HG03378 (cell line): ENCODE measurements at regions not wholly inside any gene's neighbourhood (a gene's known extent, or its start where the extent isn't known, plus 50 kb on each side); places are given as distances from the start of the nearest gene placed in this dataset.
"Not testable (repeated sequence)": the region's sequence is repeated elsewhere in the genome, so short reads cannot be mapped to it uniquely, and the experiment has no call there.

Source experiments
- ATAC-seq: cut with Tn5 transposase; IDR thresholded peaks from one replicate; pipeline ENCODE4 v1.9.1; 2021; ENCODE audit warnings: mild to moderate bottlenecking, moderate library complexity; ENCODE audit not compliant: unreplicated experiment

- ATAC-seq: no peak
Measured at GRCh38 chr3:7999384-7999783, 502.2 kb upstream of the LMCD1 start.

- ATAC-seq: no peak
Measured at GRCh38 chr3:8001307-8001706, 500.3 kb upstream of the LMCD1 start.

GRCh38 chr3:8001712-8002111 lies 499.9 kb upstream of the LMCD1 start:
- ATAC-seq: no peak

DNA sequence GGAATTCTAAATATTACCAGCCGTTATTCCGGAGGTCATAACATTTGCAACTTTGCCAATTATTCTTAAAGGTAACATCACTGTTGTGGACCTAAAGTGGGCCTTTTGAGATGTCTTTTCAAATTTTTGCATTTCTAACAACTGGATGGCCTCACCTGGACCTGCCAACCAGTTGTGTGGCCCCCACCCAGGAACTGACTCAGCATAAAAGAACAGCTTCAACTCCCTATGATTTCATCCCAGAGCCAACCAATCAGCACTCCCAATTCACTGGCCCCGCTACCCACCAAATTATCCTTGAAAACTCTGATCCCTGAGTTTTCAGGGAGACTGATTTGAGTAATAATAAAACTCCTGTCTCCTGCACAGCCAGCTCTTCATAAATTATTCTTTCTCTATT lies 489.7 kb upstream of the LMCD1 start:
- ATAC-seq: no peak

DNA sequence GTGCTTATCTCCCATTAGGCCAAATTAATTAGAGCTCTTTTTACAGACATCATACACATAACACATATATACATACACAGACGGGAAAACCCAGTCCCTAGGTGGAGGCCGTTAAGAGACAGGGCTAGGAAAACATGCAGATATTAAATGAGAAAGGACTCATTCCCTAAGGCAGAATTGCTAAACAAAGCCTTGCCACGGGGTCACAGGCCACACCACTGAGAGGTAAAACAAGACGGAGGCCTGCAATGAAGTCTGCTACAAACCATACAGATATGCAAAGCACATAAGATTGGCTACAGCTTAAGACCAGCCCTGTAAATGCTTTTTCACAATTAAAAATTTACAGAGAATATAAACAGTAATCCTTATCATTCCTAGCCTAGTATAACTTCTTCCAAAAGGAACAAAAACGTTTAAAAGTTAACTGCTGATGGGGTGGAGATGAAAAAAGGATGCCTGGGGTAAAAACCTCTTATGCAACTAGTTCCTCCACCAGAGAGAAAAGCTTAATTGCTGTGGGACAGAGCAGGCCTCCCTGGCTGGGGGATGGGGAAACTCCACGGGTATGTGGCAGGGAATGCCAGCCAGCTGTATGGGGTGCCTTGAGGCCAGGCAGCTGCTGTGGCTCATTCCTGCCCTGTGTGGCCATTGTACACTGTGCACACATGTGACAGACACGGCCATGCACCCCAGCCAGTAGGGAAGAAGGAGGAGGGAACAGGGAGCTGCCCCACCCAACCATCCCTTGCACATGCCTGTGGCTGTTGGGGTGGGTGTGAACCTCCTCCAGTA lies 481.4 kb upstream of the LMCD1 start:
- no peak for ATAC-seq

- no peak for ATAC-seq
Measured at GRCh38 chr3:8027954-8028353, 473.7 kb upstream of the LMCD1 start.

DNA sequence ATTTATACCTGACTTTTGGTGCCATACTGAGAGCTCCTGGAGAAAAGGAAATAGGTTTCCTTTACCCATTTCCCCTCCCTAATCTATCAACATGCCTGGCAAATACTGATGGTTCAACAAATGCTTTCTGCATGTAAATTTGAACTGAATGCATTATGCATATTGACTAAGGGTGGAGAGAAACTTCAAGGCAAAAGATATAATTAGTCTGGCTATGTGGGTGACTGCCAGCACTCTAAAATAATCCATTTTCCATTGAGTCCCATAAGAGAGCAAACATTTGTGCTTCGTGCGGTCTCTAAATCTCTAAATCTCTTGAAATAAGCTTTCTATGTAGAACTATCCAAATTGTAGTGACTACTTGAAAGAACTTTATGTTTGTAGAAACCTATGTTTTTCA lies 451.3 kb upstream of the LMCD1 start:
- no peak for ATAC-seq

DNA sequence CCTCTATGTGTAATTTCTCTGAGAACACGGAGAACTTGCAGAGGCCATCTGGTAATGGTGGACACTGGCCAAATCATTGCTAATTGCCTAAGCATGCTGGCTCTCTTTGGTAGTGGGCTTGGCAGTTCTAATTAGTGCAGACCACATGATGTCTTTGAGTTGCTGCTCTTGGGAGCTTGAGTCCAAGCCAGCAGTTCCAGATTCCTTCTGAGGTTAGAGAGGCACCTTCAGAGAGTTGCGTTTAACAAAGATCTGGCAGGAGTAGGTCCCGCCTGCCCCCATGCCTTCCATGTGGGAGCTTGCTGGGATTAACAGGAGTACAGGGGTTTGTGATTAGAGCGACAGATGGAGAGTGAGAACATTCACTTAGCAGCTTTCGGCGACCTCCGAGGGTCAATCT lies 449.0 kb upstream of the LMCD1 start:
- ATAC-seq: no peak

- not testable (repeated sequence) for ATAC-seq
Measured at GRCh38 chr3:8068135-8068534, 433.5 kb upstream of the LMCD1 start.

GRCh38 chr3:8069471-8069870 lies 432.2 kb upstream of the LMCD1 start:
- no peak for ATAC-seq

GRCh38 chr3:8070011-8070410 lies 431.6 kb upstream of the LMCD1 start:
- ATAC-seq: no peak

DNA sequence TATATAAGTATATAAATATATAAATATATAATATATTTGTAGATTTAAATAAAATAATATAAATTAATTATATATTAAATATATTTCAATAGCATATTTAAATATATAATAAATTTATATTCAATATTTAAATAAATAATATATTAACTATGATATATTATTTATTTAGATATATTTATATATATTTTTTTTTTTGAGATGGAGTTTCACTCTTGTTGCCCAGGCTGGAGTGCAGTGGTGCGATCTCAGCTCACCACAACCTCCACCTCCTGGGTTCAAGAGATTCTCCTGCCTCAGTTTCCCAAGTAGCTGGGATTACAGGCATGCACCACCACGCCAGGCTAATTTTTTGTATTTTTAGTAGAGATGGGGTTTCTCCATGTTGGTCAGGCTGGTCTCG lies 426.9 kb upstream of the LMCD1 start:
- ATAC-seq: not testable (repeated sequence)

DNA sequence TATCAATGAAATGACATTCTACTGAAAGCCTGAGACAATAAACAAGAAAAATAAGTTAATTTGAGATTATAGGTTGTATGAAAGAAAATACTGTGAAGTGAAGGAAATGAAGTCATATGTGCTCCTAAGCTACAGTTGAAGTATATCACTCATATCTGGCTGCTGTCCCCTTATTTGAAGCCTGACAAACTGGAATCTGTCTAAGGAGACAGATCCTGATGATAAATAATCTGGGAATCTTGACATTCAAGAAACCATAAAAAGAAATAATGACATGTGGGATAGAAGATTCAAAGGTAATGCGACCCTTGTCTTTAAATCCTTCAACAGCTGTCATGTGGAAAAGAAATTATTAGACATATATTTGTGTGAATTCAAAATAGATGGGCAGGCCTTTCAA lies 424.5 kb upstream of the LMCD1 start:
- no peak for ATAC-seq

DNA sequence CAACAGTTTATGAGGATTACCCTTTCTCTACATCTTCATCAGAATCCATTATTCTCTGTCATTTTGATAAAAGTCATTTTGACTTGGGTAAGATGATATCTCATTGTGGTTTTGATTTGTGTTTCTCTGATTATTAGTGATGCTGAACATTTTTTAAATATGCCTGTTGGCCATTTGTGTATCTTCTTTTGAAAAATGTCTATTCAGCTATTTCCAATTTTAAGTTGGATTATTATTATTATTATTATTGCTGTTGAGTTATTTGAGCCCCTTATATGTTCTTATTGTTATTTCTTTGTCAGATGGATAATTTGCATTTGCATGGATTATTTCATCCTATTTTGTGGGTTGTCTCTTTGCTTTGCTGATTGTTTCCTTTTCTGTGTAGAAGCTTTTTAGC lies 421.2 kb upstream of the LMCD1 start:
- no peak for ATAC-seq

DNA sequence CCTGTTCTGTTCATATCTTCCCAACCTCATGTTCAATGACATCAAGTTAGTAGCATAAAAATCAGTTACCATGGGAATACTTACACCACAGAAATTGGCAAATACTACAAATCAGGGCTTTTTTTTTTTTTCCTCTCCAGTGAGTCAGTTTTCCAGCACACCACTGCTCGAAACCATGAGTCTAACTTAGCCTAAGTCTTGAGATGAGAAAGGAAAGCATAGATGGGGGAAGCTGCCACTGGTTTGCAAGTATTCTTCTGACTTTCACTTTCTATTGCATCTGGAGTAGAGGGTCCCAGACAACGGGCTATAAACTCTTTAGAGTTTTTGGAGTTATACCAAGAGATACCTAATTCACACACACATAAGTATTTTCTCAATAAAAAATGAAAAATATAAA lies 416.1 kb upstream of the LMCD1 start:
- no peak for ATAC-seq

DNA sequence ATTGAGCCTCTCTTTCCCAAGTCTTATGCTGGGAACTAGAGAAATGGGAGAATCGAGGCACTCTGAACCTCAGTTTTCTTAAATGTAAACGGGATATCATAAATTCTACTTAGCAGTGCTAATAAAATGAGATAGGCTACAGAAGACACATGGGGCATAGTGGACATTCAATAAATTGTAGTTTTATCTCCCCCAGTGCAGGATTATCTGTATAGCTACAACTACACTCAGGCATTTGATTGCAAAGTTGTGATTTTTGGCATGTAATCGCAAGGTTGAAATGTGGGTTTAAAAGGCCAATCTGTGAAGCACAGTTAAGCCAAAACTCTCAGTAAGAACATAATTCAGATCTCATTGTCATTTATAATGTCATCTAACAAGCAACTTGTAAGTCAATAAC lies 413.7 kb upstream of the LMCD1 start:
- ATAC-seq: no peak

DNA sequence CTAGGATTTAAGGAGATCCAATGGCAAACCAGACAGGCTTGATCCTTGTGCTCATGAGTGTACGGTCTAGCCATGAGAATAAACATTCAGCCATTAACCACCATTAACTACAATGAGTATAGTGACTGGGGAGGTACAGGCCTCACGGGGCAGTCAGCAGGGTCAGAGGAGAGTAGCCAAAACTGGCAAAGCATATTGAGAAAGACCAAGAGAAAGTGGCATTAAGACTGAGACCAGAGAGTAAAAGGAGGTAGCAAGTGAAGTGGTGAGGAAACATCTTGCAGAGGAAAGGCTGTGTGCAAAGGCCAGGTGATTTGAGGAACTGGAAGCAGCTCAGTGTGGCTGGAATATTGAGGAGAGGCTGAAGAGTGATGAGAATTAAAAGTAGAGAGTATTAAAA lies 407.2 kb upstream of the LMCD1 start:
- no peak for ATAC-seq

DNA sequence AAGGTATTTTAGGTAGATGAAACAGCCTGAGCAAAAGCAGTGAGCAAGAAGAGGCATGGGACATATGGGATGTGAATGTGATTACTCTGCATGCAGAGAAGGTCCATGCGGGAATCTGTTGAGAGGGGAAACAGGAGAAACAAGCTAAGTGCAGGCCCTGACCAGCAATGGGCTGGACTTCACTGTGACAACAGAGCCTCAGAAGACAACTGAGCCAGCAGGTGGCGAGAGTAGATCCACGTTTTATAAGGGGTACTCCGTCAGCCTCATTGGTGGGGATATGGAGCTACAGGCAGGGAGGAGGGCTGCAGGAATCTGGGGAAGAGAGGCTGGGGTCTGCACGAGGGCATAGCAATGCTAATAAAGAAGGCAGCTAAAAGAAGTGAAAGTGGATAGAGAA lies 405.9 kb upstream of the LMCD1 start:
- ATAC-seq: no peak

DNA sequence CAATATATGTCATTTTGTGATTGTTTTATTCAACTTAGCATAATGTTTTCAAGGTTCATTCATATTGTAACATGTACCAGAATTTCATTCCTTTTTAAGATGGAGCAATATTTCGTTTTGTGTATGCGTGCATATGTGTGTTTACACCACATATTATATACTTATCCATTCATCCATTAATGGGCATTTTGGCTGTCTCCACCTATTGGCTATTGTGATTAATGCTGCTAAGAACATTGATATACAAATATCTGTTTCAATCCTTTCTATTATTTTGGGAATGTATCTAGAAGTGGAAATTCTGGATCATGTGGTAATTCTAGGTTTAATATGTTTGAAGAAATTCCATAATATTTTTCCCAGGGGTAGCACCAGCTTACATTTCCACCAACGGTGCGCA lies 403.9 kb upstream of the LMCD1 start:
- no peak for ATAC-seq

- peak; percentile 71 for ATAC-seq
Measured at GRCh38 chr3:8103954-8104353, 397.7 kb upstream of the LMCD1 start.

GRCh38 chr3:8106921-8107320 lies 394.7 kb upstream of the LMCD1 start:
- no peak for ATAC-seq

GRCh38 chr3:8110966-8111798 lies 390.4 kb upstream of the LMCD1 start:
- peak; percentile 98 for ATAC-seq
